SK-N-MC (cell line): ENCODE measurements at regions not wholly inside any gene's neighbourhood (a gene's known extent, or its start where the extent isn't known, plus 50 kb on each side); places are given as distances from the start of the nearest gene placed in this dataset.

Experiments
- EZH2 ChIP-seq: fragments of 200-600 bp; sonication (generic); IDR thresholded peaks from one replicate; pipeline ENCODE4 v1.6.1; 2017; ENCODE audit warnings: antibody characterized with exemption
- POLR2AphosphoS5 ChIP-seq: IDR thresholded peaks from 2 replicates; pipeline ENCODE4 v1.6.1; 2012; ENCODE audit warnings: mild to moderate bottlenecking, low read depth, low read length, borderline replicate concordance

DNA sequence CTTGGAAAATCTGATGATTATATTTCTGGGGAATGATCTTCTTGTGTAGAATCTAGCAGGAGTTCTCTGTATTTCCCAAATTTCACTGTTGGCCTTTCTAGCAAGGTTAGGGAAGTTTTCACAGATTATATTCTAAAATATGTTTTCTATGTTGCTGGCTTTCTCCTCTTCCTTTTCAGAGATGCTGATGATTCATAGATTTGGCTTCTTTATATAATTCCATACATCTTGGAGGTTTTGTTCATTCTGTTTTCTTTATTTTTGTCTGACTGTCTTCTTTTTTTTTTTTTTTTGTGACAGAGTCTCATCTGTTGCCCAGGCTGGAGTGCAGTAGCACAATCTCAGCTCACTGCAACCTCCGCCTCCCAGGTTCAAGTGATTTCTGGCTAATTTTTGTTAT, 957.9 kb upstream of the SLIT2 start:
- no peak for TF ChIP-seq POLR2AphosphoS5
- TF ChIP-seq EZH2: no peak
